K562 (cell line): ENCODE measurements at regions not wholly inside any gene's neighbourhood (a gene's known extent, or its start where the extent isn't known, plus 50 kb on each side); places are given as distances from the start of the nearest gene placed in this dataset.

Source experiments
- CBFA2T2 ChIP-seq: fragments of 450-650 bp; conservative IDR thresholded peaks from 2 replicates; pipeline ENCODE4 v1.6.1; 2017; ENCODE audit warnings: mild to moderate bottlenecking
- EWSR1 ChIP-seq: fragments of 450-650 bp; IDR thresholded peaks from 2 replicates; pipeline ENCODE4 v1.6.1; 2018; ENCODE audit warnings: borderline replicate concordance, mild to moderate bottlenecking, low read depth, moderate library complexity; ENCODE audit not compliant: partially characterized antibody
- HDAC1 ChIP-seq, 2 experiments: fragments of 450-650 bp; IDR thresholded peaks; 2 replicates each; pipeline ENCODE4 v1.6.1; 2016 to 2017; ENCODE audit warnings: inconsistent platforms in 1 of 2, mild to moderate bottlenecking in 1 of 2, moderate library complexity in 1 of 2
- RREB1 ChIP-seq: fragments of 250-450 bp; sonication (Bioruptor Pico); IDR thresholded peaks from 2 replicates; pipeline ENCODE4 v1.4.0; 2020
- TSC22D4 ChIP-seq: fragments of 450-650 bp; IDR thresholded peaks from 2 replicates; pipeline ENCODE4 v1.6.1; 2016; ENCODE audit warnings: missing genetic modification characterization, missing biosample characterization, control low read depth
- ZNF133 ChIP-seq: fragments of 250-450 bp; sonication (Bioruptor Pico); IDR thresholded peaks from 2 replicates; pipeline ENCODE4 v1.4.0; 2020; ENCODE audit warnings: mild to moderate bottlenecking
- ZNF764 ChIP-seq: fragments of 250-450 bp; sonication (Bioruptor Pico); IDR thresholded peaks from 2 replicates; pipeline ENCODE4 v1.4.0; 2020; ENCODE audit warnings: low read depth, mild to moderate bottlenecking, moderate library complexity
- TF ChIP-seq, protein P1 (sequence below): sonication (generic); formaldehyde crosslinking; IDR thresholded peaks from 2 replicates; pipeline ENCODE4 v1.8.0; 2022; ENCODE audit warnings: missing genetic modification reagents, mild to moderate bottlenecking, moderate library complexity, borderline replicate concordance
- TF ChIP-seq, protein P2 (sequence below): fragments of 200-600 bp; sonication (generic); IDR thresholded peaks from one replicate; pipeline ENCODE4 v1.6.1; 2012; ENCODE audit warnings: mild to moderate bottlenecking, low read depth, low read length, inconsistent platforms

- TF ChIP-seq, protein P1, sequence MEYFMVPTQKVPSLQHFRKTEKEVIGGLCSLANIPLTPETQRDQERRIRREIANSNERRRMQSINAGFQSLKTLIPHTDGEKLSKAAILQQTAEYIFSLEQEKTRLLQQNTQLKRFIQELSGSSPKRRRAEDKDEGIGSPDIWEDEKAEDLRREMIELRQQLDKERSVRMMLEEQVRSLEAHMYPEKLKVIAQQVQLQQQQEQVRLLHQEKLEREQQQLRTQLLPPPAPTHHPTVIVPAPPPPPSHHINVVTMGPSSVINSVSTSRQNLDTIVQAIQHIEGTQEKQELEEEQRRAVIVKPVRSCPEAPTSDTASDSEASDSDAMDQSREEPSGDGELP: peak; percentile 67; the same call in 1 of the 2 replicates
- TF ChIP-seq HDAC1 (IDR thresholded peaks at IDR 0.05) (no peak), TSC22D4 (tag) (no peak), EWSR1 (no peak), RREB1 (CRISPR knock-in tag) (no peak), CBFA2T2 (0 out of 2 replicates have a peak, but pooled peaks have one; percentile 10), ZNF764 (CRISPR knock-in tag) (no peak), ZNF133 (CRISPR knock-in tag) (no peak)
- TF ChIP-seq, protein P2, sequence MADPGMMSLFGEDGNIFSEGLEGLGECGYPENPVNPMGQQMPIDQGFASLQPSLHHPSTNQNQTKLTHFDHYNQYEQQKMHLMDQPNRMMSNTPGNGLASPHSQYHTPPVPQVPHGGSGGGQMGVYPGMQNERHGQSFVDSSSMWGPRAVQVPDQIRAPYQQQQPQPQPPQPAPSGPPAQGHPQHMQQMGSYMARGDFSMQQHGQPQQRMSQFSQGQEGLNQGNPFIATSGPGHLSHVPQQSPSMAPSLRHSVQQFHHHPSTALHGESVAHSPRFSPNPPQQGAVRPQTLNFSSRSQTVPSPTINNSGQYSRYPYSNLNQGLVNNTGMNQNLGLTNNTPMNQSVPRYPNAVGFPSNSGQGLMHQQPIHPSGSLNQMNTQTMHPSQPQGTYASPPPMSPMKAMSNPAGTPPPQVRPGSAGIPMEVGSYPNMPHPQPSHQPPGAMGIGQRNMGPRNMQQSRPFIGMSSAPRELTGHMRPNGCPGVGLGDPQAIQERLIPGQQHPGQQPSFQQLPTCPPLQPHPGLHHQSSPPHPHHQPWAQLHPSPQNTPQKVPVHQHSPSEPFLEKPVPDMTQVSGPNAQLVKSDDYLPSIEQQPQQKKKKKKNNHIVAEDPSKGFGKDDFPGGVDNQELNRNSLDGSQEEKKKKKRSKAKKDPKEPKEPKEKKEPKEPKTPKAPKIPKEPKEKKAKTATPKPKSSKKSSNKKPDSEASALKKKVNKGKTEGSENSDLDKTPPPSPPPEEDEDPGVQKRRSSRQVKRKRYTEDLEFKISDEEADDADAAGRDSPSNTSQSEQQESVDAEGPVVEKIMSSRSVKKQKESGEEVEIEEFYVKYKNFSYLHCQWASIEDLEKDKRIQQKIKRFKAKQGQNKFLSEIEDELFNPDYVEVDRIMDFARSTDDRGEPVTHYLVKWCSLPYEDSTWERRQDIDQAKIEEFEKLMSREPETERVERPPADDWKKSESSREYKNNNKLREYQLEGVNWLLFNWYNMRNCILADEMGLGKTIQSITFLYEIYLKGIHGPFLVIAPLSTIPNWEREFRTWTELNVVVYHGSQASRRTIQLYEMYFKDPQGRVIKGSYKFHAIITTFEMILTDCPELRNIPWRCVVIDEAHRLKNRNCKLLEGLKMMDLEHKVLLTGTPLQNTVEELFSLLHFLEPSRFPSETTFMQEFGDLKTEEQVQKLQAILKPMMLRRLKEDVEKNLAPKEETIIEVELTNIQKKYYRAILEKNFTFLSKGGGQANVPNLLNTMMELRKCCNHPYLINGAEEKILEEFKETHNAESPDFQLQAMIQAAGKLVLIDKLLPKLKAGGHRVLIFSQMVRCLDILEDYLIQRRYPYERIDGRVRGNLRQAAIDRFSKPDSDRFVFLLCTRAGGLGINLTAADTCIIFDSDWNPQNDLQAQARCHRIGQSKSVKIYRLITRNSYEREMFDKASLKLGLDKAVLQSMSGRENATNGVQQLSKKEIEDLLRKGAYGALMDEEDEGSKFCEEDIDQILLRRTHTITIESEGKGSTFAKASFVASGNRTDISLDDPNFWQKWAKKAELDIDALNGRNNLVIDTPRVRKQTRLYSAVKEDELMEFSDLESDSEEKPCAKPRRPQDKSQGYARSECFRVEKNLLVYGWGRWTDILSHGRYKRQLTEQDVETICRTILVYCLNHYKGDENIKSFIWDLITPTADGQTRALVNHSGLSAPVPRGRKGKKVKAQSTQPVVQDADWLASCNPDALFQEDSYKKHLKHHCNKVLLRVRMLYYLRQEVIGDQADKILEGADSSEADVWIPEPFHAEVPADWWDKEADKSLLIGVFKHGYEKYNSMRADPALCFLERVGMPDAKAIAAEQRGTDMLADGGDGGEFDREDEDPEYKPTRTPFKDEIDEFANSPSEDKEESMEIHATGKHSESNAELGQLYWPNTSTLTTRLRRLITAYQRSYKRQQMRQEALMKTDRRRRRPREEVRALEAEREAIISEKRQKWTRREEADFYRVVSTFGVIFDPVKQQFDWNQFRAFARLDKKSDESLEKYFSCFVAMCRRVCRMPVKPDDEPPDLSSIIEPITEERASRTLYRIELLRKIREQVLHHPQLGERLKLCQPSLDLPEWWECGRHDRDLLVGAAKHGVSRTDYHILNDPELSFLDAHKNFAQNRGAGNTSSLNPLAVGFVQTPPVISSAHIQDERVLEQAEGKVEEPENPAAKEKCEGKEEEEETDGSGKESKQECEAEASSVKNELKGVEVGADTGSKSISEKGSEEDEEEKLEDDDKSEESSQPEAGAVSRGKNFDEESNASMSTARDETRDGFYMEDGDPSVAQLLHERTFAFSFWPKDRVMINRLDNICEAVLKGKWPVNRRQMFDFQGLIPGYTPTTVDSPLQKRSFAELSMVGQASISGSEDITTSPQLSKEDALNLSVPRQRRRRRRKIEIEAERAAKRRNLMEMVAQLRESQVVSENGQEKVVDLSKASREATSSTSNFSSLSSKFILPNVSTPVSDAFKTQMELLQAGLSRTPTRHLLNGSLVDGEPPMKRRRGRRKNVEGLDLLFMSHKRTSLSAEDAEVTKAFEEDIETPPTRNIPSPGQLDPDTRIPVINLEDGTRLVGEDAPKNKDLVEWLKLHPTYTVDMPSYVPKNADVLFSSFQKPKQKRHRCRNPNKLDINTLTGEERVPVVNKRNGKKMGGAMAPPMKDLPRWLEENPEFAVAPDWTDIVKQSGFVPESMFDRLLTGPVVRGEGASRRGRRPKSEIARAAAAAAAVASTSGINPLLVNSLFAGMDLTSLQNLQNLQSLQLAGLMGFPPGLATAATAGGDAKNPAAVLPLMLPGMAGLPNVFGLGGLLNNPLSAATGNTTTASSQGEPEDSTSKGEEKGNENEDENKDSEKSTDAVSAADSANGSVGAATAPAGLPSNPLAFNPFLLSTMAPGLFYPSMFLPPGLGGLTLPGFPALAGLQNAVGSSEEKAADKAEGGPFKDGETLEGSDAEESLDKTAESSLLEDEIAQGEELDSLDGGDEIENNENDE: no peak
Measured at GRCh38 chr2:12325806-12326205, 390.9 kb upstream of the TRIB2 start (continued).
